SK-N-SH treated with all-trans-retinoic acid at 6 μM for 48 hours (cell line): ENCODE measurements at regions not wholly inside any gene's neighbourhood (a gene's known extent, or its start where the extent isn't known, plus 50 kb on each side); places are given as distances from the start of the nearest gene placed in this dataset.

Source experiments
- ATAC-seq: fragments of 200-7000 bp; cut with Tn5 transposase; 3 replicates; pipeline ENCODE4 v1.9.1; 2020; ENCODE audit warnings: mild to moderate bottlenecking, moderate library complexity
- BACH2 ChIP-seq: fragments of 250-450 bp; sonication (Bioruptor Pico); IDR thresholded peaks from 2 replicates; pipeline ENCODE4 v1.9.0; 2021; ENCODE audit warnings: mild to moderate bottlenecking, borderline replicate concordance
- CSDC2 ChIP-seq: fragments of 250-450 bp; sonication (Bioruptor Pico); IDR thresholded peaks from 2 replicates; pipeline ENCODE4 v1.5.0; 2020; ENCODE audit warnings: mild to moderate bottlenecking, moderate library complexity
- ESRRG ChIP-seq: fragments of 250-450 bp; sonication (Bioruptor Pico); IDR thresholded peaks from 2 replicates; pipeline ENCODE4 v1.6.1; 2021; ENCODE audit warnings: mild to moderate bottlenecking
- GLIS3 ChIP-seq: fragments of 250-450 bp; sonication (Bioruptor Pico); IDR thresholded peaks from 2 replicates; pipeline ENCODE4 v1.5.0; 2020; ENCODE audit warnings: mild to moderate bottlenecking, moderate library complexity
- ISL1 ChIP-seq: fragments of 250-450 bp; sonication (Bioruptor Pico); IDR thresholded peaks from 2 replicates; pipeline ENCODE4 v2.1.2; 2022; ENCODE audit warnings: mild to moderate bottlenecking, moderate library complexity
- RARB ChIP-seq: fragments of 250-450 bp; sonication (Bioruptor Pico); IDR thresholded peaks from 2 replicates; pipeline ENCODE4 v1.8.0; 2021; ENCODE audit warnings: mild to moderate bottlenecking, moderate library complexity
- TOX ChIP-seq: fragments of 250-450 bp; sonication (Bioruptor Pico); IDR thresholded peaks from 2 replicates; pipeline ENCODE4 v1.8.0; 2021; ENCODE audit warnings: mild to moderate bottlenecking, moderate library complexity, borderline replicate concordance
- ZC3H10 ChIP-seq: fragments of 250-450 bp; sonication (Bioruptor Pico); IDR thresholded peaks from 2 replicates; pipeline ENCODE4 v1.5.1; 2021; ENCODE audit warnings: mild to moderate bottlenecking, moderate library complexity
- ZFP3 ChIP-seq: fragments of 250-450 bp; sonication (Bioruptor Pico); IDR thresholded peaks from 2 replicates; pipeline ENCODE4 v1.5.0; 2020; ENCODE audit warnings: mild to moderate bottlenecking, moderate library complexity
- ZFP30 ChIP-seq: fragments of 450-650 bp; formaldehyde crosslinking; IDR thresholded peaks from 2 replicates; pipeline ENCODE4 v1.5.0; 2022; ENCODE audit warnings: mild to moderate bottlenecking, moderate library complexity
- ZNF565 ChIP-seq: fragments of 450-650 bp; formaldehyde crosslinking; conservative IDR thresholded peaks from 2 replicates; pipeline ENCODE4 v1.5.0; 2020; ENCODE audit warnings: low read depth, mild to moderate bottlenecking, moderate library complexity
- ZNF70 ChIP-seq: fragments of 450-650 bp; formaldehyde crosslinking; IDR thresholded peaks from 2 replicates; pipeline ENCODE4 v1.5.0; 2020; ENCODE audit warnings: mild to moderate bottlenecking, moderate library complexity
- ZNF8 ChIP-seq: fragments of 450-650 bp; formaldehyde crosslinking; IDR thresholded peaks from 2 replicates; pipeline ENCODE4 v1.5.0; 2020; ENCODE audit warnings: mild to moderate bottlenecking, moderate library complexity
- TF ChIP-seq, protein P1 (sequence below): fragments of 250-450 bp; sonication (Bioruptor Pico); IDR thresholded peaks from 2 replicates; pipeline ENCODE4 v1.8.0; 2020; ENCODE audit warnings: mild to moderate bottlenecking, moderate library complexity, borderline replicate concordance
- TF ChIP-seq, protein P2 (sequence below): fragments of 250-450 bp; sonication (Bioruptor Pico); IDR thresholded peaks from 2 replicates; pipeline ENCODE4 v1.8.0; 2021; ENCODE audit warnings: low read depth, mild to moderate bottlenecking, moderate library complexity, borderline replicate concordance
- TF ChIP-seq, protein P3 (sequence below): fragments of 250-450 bp; sonication (Bioruptor Pico); IDR thresholded peaks from 2 replicates; pipeline ENCODE4 v1.5.1; 2021; ENCODE audit warnings: mild to moderate bottlenecking, moderate library complexity
- TF ChIP-seq, protein P4 (sequence below): fragments of 250-450 bp; sonication (Bioruptor Pico); IDR thresholded peaks from 2 replicates; pipeline ENCODE4 v1.5.0; 2020; ENCODE audit warnings: mild to moderate bottlenecking, moderate library complexity
- TF ChIP-seq, protein P5 (sequence below): fragments of 250-450 bp; sonication (Bioruptor Pico); IDR thresholded peaks from 2 replicates; pipeline ENCODE4 v1.5.1; 2020; ENCODE audit warnings: low read depth, mild to moderate bottlenecking, moderate library complexity

DNA sequence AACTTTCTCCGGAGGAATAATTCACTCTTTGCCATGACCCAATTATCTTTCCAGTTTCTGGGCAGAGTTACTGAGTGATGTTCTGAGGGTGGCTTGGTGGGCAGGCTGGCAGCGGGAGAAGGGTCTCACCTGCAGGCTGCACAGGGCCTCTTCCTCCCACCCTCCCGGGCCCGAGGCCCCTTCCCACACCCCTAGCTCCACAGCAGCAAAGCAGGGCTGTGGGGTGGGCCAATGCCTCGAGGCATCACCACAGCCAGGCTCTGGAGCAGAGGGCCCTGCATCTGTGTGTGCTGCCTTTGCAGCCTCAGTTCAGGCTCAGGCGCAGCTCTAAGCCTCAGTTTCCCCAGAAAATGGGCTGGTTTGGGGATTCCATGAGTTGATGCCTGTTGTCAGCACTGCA lies 120.2 kb upstream of the FOXD4L5 start:
- TF ChIP-seq, protein P1, sequence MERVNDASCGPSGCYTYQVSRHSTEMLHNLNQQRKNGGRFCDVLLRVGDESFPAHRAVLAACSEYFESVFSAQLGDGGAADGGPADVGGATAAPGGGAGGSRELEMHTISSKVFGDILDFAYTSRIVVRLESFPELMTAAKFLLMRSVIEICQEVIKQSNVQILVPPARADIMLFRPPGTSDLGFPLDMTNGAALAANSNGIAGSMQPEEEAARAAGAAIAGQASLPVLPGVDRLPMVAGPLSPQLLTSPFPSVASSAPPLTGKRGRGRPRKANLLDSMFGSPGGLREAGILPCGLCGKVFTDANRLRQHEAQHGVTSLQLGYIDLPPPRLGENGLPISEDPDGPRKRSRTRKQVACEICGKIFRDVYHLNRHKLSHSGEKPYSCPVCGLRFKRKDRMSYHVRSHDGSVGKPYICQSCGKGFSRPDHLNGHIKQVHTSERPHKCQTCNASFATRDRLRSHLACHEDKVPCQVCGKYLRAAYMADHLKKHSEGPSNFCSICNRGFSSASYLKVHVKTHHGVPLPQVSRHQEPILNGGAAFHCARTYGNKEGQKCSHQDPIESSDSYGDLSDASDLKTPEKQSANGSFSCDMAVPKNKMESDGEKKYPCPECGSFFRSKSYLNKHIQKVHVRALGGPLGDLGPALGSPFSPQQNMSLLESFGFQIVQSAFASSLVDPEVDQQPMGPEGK, result no peak
- TF ChIP-seq ZNF70 (CRISPR knock-in tag) (no peak), ZFP30 (CRISPR knock-in tag) (no peak), ISL1 (CRISPR knock-in tag) (no peak), ZFP3 (CRISPR knock-in tag) (no peak), ESRRG (CRISPR knock-in tag) (no peak), ZNF8 (CRISPR knock-in tag) (no peak), ZC3H10 (CRISPR knock-in tag) (no peak), CSDC2 (CRISPR knock-in tag) (no peak), RARB (CRISPR knock-in tag) (no peak), ZNF565 (CRISPR knock-in tag) (no peak), BACH2 (CRISPR knock-in tag) (no peak)
- TF ChIP-seq, protein P2, sequence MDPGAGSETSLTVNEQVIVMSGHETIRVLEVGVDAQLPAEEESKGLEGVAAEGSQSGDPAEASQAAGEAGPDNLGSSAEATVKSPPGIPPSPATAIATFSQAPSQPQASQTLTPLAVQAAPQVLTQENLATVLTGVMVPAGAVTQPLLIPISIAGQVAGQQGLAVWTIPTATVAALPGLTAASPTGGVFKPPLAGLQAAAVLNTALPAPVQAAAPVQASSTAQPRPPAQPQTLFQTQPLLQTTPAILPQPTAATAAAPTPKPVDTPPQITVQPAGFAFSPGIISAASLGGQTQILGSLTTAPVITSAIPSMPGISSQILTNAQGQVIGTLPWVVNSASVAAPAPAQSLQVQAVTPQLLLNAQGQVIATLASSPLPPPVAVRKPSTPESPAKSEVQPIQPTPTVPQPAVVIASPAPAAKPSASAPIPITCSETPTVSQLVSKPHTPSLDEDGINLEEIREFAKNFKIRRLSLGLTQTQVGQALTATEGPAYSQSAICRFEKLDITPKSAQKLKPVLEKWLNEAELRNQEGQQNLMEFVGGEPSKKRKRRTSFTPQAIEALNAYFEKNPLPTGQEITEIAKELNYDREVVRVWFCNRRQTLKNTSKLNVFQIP (CRISPR knock-in tag), result no peak
- TF ChIP-seq, protein P3, sequence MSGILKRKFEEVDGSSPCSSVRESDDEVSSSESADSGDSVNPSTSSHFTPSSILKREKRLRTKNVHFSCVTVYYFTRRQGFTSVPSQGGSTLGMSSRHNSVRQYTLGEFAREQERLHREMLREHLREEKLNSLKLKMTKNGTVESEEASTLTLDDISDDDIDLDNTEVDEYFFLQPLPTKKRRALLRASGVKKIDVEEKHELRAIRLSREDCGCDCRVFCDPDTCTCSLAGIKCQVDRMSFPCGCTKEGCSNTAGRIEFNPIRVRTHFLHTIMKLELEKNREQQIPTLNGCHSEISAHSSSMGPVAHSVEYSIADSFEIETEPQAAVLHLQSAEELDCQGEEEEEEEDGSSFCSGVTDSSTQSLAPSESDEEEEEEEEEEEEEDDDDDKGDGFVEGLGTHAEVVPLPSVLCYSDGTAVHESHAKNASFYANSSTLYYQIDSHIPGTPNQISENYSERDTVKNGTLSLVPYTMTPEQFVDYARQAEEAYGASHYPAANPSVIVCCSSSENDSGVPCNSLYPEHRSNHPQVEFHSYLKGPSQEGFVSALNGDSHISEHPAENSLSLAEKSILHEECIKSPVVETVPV (CRISPR knock-in tag), result no peak
- TF ChIP-seq, protein P4, sequence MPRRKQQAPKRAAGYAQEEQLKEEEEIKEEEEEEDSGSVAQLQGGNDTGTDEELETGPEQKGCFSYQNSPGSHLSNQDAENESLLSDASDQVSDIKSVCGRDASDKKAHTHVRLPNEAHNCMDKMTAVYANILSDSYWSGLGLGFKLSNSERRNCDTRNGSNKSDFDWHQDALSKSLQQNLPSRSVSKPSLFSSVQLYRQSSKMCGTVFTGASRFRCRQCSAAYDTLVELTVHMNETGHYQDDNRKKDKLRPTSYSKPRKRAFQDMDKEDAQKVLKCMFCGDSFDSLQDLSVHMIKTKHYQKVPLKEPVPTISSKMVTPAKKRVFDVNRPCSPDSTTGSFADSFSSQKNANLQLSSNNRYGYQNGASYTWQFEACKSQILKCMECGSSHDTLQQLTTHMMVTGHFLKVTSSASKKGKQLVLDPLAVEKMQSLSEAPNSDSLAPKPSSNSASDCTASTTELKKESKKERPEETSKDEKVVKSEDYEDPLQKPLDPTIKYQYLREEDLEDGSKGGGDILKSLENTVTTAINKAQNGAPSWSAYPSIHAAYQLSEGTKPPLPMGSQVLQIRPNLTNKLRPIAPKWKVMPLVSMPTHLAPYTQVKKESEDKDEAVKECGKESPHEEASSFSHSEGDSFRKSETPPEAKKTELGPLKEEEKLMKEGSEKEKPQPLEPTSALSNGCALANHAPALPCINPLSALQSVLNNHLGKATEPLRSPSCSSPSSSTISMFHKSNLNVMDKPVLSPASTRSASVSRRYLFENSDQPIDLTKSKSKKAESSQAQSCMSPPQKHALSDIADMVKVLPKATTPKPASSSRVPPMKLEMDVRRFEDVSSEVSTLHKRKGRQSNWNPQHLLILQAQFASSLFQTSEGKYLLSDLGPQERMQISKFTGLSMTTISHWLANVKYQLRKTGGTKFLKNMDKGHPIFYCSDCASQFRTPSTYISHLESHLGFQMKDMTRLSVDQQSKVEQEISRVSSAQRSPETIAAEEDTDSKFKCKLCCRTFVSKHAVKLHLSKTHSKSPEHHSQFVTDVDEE (CRISPR knock-in tag), result no peak
- TF ChIP-seq, protein P5, sequence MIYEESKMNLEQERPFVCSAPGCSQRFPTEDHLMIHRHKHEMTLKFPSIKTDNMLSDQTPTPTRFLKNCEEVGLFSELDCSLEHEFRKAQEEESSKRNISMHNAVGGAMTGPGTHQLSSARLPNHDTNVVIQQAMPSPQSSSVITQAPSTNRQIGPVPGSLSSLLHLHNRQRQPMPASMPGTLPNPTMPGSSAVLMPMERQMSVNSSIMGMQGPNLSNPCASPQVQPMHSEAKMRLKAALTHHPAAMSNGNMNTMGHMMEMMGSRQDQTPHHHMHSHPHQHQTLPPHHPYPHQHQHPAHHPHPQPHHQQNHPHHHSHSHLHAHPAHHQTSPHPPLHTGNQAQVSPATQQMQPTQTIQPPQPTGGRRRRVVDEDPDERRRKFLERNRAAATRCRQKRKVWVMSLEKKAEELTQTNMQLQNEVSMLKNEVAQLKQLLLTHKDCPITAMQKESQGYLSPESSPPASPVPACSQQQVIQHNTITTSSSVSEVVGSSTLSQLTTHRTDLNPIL (CRISPR knock-in tag), result no peak
- peak; percentile 10; the same call in 2 of the 3 replicates for ATAC-seq

DNA sequence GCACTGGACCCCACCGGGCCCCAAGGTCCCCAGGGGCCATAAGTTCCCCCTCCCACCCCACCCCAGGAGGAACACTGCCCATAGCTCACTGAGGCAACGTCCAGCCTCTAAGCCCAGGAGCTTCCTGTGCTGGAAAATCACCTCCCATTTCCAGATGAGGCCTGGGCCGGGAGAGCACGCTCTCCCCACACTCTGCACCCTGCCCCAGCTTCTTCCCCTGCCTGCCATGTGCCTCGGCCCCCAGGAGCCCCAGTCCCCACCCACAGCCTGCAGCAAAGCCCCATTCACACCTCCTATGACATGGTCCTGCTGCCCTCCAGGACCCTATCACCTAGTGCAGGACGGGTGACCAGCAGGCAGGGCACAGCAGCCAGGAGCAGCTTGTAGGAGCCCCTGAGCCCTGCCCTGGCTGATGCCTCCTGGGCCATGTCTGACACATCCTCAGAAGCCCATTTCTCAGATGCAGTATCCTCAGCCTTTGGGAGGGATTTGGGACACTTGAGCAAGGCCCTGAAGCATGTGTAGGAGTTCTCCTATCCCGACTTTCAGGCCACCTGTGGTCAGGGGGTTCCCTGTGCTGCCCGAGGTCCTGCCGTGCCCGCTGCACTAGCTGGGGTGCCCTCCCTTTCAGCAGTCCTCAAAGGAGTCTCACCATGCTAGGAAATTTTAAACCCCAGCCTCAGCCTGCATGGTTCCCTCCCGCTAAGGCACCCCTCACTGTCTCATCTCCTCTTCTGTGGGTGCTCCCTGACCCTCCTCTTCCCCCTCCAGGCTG lies 119.4 kb upstream of the FOXD4L5 start:
- ATAC-seq, result no peak
- TF ChIP-seq BACH2 (CRISPR knock-in tag) (no peak), ZFP3 (CRISPR knock-in tag) (peak; percentile 87)

DNA sequence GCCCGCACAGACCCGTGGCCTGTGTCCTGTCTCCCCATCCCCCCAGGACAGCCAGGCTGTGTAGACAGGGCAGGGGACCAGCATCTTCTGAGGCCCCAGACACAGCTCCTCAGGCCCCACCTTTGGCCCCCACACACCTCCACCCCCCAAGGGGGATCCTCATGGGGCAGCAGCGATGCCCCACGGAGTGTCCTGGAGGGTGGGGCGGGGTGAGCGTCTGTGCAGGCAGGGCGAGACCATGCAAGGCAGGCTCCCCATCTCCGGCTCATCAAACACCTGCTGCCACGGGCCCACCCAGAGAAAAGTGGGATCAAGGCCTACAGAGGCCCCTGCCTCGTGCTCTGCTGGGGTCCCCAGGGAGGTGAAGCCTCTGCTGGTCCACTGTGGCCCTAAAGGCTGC lies 118.7 kb upstream of the FOXD4L5 start:
- no peak for ATAC-seq
- TF ChIP-seq TOX (no peak), ISL1 (CRISPR knock-in tag) (no peak), BACH2 (CRISPR knock-in tag) (no peak), GLIS3 (CRISPR knock-in tag) (no peak), ZC3H10 (CRISPR knock-in tag) (no peak), ZNF8 (CRISPR knock-in tag) (no peak), CSDC2 (CRISPR knock-in tag) (no peak)
- TF ChIP-seq, protein P2 (CRISPR knock-in tag), result no peak
- TF ChIP-seq, protein P3 (CRISPR knock-in tag), result no peak
- TF ChIP-seq, protein P5 (CRISPR knock-in tag), result no peak
- TF ChIP-seq, protein P4 (CRISPR knock-in tag), result no peak
